ENCODE measurements at regions not wholly inside any gene's neighbourhood (a gene's known extent, or its start where the extent isn't known, plus 50 kb on each side); places are given as distances from the start of the nearest gene placed in this dataset.

GRCh38 chr4:174438711-174439110 is 83.6 kb downstream of the HPGD start:
- no peak overlapping the region for H3K4me3 ChIP-seq
- TF ChIP-seq CTCF (IDR thresholded peaks at IDR 0.05) (no peak), POLR2A (IDR thresholded peaks at IDR 0.05) (no peak)
- no peaks in the 10 kb centered on the region for H3K4me1 ChIP-seq
- no peaks in the 10 kb centered on the region for H3K9me3 ChIP-seq
- no peak for ATAC-seq
- H3K27ac ChIP-seq = no peak overlapping the region
- H3K36me3 ChIP-seq = no peaks in the 10 kb centered on the region
- 86% methylated on average over 6 of the region's 7 CpGs for WGBS (ENCODE audit: insufficient coverage, low coverage, low lambda C conversion rate, missing lambda C conversion rate)
- no peak for DNase-seq
- intact Hi-C loops (cut with DNase I) = no loop called here
- no peaks in the 10 kb centered on the region for H3K27me3 ChIP-seq

DNA sequence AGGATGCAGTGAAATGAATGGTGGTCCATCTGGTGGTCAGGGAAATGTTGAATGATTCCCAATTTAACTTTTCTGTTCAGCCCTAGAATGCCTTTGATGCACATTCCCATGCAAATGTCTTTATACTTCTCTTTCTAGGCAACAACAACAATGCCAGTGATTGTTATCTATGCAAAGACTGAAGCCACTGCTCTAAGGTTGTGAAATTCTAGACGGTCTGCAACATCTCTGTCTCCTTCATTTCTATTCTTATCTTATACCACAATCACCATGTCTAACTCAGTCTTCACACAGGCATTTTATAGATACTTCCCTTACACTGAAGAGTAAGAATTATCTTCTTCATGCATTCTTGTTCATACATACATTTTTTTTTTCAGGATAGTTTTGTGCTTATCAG is 84.5 kb downstream of the HPGD start:
- DNase-seq (no peak), ATAC-seq (no peak)
- H3K27me3 ChIP-seq = no peaks in the 10 kb centered on the region
- 23% methylated on average over 1 of the region's 1 CpG for WGBS (ENCODE audit: insufficient coverage, low coverage, low lambda C conversion rate, missing lambda C conversion rate)
- H3K36me3 ChIP-seq = no peaks in the 10 kb centered on the region
- no peak overlapping the region for H3K27ac ChIP-seq
- H3K4me3 ChIP-seq = no peak overlapping the region
- intact Hi-C loops (cut with DNase I) = no loop called here
- no peaks in the 10 kb centered on the region for H3K4me1 ChIP-seq
- TF ChIP-seq POLR2A (IDR thresholded peaks at IDR 0.05) = no peak
- no peak for TF ChIP-seq CTCF (IDR thresholded peaks at IDR 0.05)
- H3K9me3 ChIP-seq = no peaks in the 10 kb centered on the region

DNA sequence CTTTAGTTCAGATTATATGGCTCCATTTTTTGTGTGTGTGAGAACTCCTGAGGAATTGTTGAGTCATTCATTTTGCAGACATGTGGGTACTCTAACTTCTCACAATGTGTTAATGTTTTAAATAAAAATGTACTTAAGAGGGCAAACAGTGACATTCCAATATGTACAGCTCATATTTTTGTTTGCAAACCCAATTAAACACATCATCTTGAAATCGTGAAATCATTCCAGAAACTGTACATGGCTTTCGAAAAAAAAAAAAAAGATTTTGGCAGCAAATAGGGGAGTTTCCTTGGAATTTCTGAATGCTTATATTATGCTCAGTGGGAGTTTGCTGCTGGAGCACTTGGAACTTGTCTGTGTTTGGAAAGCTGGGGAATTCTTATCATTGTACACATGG is 85.0 kb downstream of the HPGD start:
- Histone ChIP-seq H3K9me3 (no peaks in the 10 kb centered on the region), H3K27me3 (no peaks in the 10 kb centered on the region), H3K4me3 (no peak overlapping the region), H3K27ac (no peak overlapping the region), H3K36me3 (no peaks in the 10 kb centered on the region), H3K4me1 (no peaks in the 10 kb centered on the region)
- TF ChIP-seq POLR2A (IDR thresholded peaks at IDR 0.05) = no peak
- TF ChIP-seq CTCF (IDR thresholded peaks at IDR 0.05) = no peak
- DNase-seq (no peak), ATAC-seq (no peak)
- WGBS (ENCODE audit: insufficient coverage, low coverage, low lambda C conversion rate, missing lambda C conversion rate) = 49% methylated on average over 2 of the region's 2 CpGs
- intact Hi-C loops (cut with DNase I) = no loop called here

GRCh38 chr4:174436377-174436776 is 85.9 kb downstream of the HPGD start:
- Histone ChIP-seq H3K27ac (no peak overlapping the region), H3K4me3 (no peak overlapping the region), H3K4me1 (no peaks in the 10 kb centered on the region), H3K36me3 (no peaks in the 10 kb centered on the region), H3K9me3 (no peaks in the 10 kb centered on the region), H3K27me3 (no peaks in the 10 kb centered on the region)
- intact Hi-C loops (cut with DNase I) = no loop called here
- TF ChIP-seq CTCF (IDR thresholded peaks at IDR 0.05) = no peak
- TF ChIP-seq POLR2A (IDR thresholded peaks at IDR 0.05) = no peak
- DNase-seq (no peak), ATAC-seq (no peak)
- WGBS (ENCODE audit: insufficient coverage, low coverage, low lambda C conversion rate, missing lambda C conversion rate) = 50% methylated on average over 1 of the region's 1 CpG

DNA sequence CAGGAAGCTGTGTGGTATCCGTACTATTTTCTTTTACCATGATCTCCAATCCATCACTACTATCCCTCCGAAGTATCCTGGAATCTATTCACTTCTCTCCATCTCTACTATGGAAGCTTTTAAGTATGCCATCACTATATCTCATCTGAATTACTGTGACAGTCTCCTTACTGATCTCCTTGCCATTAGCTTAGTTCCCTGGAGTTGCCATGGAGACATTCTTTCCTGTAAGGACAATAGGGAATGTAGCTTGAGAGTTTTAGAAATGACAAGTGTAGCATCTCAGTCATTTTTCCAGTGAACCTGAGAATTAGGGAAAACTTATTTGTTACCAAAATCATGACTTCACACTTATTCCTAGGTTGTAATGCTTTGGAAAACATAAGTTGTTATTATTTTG is 86.3 kb downstream of the HPGD start:
- Histone ChIP-seq H3K27ac (no peak overlapping the region), H3K36me3 (no peaks in the 10 kb centered on the region), H3K27me3 (no peaks in the 10 kb centered on the region), H3K4me3 (no peak overlapping the region), H3K9me3 (no peaks in the 10 kb centered on the region), H3K4me1 (no peaks in the 10 kb centered on the region)
- intact Hi-C loops (cut with DNase I) = no loop called here
- TF ChIP-seq POLR2A (IDR thresholded peaks at IDR 0.05) (no peak), CTCF (IDR thresholded peaks at IDR 0.05) (no peak)
- WGBS (ENCODE audit: insufficient coverage, low coverage, low lambda C conversion rate, missing lambda C conversion rate) = 68% methylated on average over 2 of the region's 2 CpGs
- ATAC-seq (no peak), DNase-seq (no peak)

All from right lobe of liver (tissue), 6 donors.